ENCODE measurements at regions not wholly inside any gene's neighbourhood (a gene's known extent, or its start where the extent isn't known, plus 50 kb on each side); places are given as distances from the start of the nearest gene placed in this dataset.

- DNase-seq, result no peak
Observed at GRCh38 chr5:74103131-74104023, 477.4 kb downstream of the ARHGEF28 start.

- DNase-seq, result no peak
Observed at GRCh38 chr5:74100268-74100665, 474.3 kb downstream of the ARHGEF28 start.

GRCh38 chr5:74099538-74100267 lies 473.7 kb downstream of the ARHGEF28 start:
- no peak for DNase-seq

- no peak for DNase-seq
Observed at GRCh38 chr5:74098941-74099340, 472.9 kb downstream of the ARHGEF28 start.

GRCh38 chr5:74098456-74098855 lies 472.5 kb downstream of the ARHGEF28 start:
- DNase-seq, result no peak

- DNase-seq, result no peak
Observed at GRCh38 chr5:74096325-74096724, 470.3 kb downstream of the ARHGEF28 start.

- DNase-seq, result no peak
Observed at GRCh38 chr5:74095871-74096270, 469.9 kb downstream of the ARHGEF28 start.

GRCh38 chr5:74094782-74095108 lies 468.7 kb downstream of the ARHGEF28 start:
- no peak for DNase-seq

- DNase-seq, result no peak
Observed at GRCh38 chr5:74094096-74094781, 468.2 kb downstream of the ARHGEF28 start.

GRCh38 chr5:74093561-74093960 lies 467.6 kb downstream of the ARHGEF28 start:
- no peak for DNase-seq

GRCh38 chr5:74092766-74093165 lies 466.8 kb downstream of the ARHGEF28 start:
- no peak for DNase-seq

GRCh38 chr5:74085782-74086181 lies 459.8 kb downstream of the ARHGEF28 start:
- no peak for DNase-seq

- no peak for DNase-seq
Observed at GRCh38 chr5:74085186-74085585, 459.2 kb downstream of the ARHGEF28 start.

GRCh38 chr5:74083096-74083791 lies 457.2 kb downstream of the ARHGEF28 start:
- DNase-seq, result no peak

GRCh38 chr5:74082512-74083055 lies 456.6 kb downstream of the ARHGEF28 start:
- no peak for DNase-seq

GRCh38 chr5:74081126-74081525 lies 455.1 kb downstream of the ARHGEF28 start:
- no peak for DNase-seq

- DNase-seq, result no peak
Observed at GRCh38 chr5:74079971-74080556, 454.1 kb downstream of the ARHGEF28 start.

- no peak for DNase-seq
Observed at GRCh38 chr5:74075501-74076484, 449.8 kb downstream of the ARHGEF28 start.

- no peak for DNase-seq
Observed at GRCh38 chr5:74074111-74074510, 448.1 kb downstream of the ARHGEF28 start.

- DNase-seq, result no peak
Observed at GRCh38 chr5:74073257-74073656, 447.3 kb downstream of the ARHGEF28 start.

- DNase-seq, result no peak
Observed at GRCh38 chr5:74072646-74073045, 446.6 kb downstream of the ARHGEF28 start.
